ENCODE measurements at regions not wholly inside any gene's neighbourhood (a gene's known extent, or its start where the extent isn't known, plus 50 kb on each side); places are given as distances from the start of the nearest gene placed in this dataset.
"Not testable (repeated sequence)": the region's sequence is repeated elsewhere in the genome, so short reads cannot be mapped to it uniquely, and the experiment has no call there.

- no peak overlapping the region for H3K4me3 ChIP-seq (ENCODE audit: control insufficient read depth, low read depth, low read length)
- no peak for TF ChIP-seq CTCF (conservative IDR thresholded peaks at IDR 0.05; ENCODE audit: control insufficient read depth, insufficient read depth, low read depth, low read length)
- no peak for DNase-seq (ENCODE audit: low read depth)
Measured at GRCh38 chr7:14092331-14092730, 102.9 kb upstream of the ETV1 start.

GRCh38 chr7:14085901-14086300 lies 96.4 kb upstream of the ETV1 start:
- no peak overlapping the region for H3K4me3 ChIP-seq (ENCODE audit: control insufficient read depth, low read depth, low read length)
- no peak for TF ChIP-seq CTCF (conservative IDR thresholded peaks at IDR 0.05; ENCODE audit: control insufficient read depth, insufficient read depth, low read depth, low read length)
- peak; percentile 7 for DNase-seq (ENCODE audit: low read depth)

GRCh38 chr7:14083761-14084160 lies 94.3 kb upstream of the ETV1 start:
- TF ChIP-seq CTCF (conservative IDR thresholded peaks at IDR 0.05; ENCODE audit: control insufficient read depth, insufficient read depth, low read depth, low read length), result no peak
- H3K4me3 ChIP-seq (ENCODE audit: control insufficient read depth, low read depth, low read length), result no peak overlapping the region
- DNase-seq (ENCODE audit: low read depth), result no peak

- no peak for DNase-seq (ENCODE audit: low read depth)
- no peak for TF ChIP-seq CTCF (conservative IDR thresholded peaks at IDR 0.05; ENCODE audit: control insufficient read depth, insufficient read depth, low read depth, low read length)
- no peak overlapping the region for H3K4me3 ChIP-seq (ENCODE audit: control insufficient read depth, low read depth, low read length)
Measured at GRCh38 chr7:14073988-14074387, 84.5 kb upstream of the ETV1 start.

- no peak overlapping the region for H3K4me3 ChIP-seq (ENCODE audit: control insufficient read depth, low read depth, low read length)
- DNase-seq (ENCODE audit: low read depth), result no peak
- no peak for TF ChIP-seq CTCF (conservative IDR thresholded peaks at IDR 0.05; ENCODE audit: control insufficient read depth, insufficient read depth, low read depth, low read length)
Measured at GRCh38 chr7:14073543-14073942, 84.1 kb upstream of the ETV1 start.

GRCh38 chr7:14071045-14071444 lies 81.6 kb upstream of the ETV1 start:
- no peak overlapping the region for H3K4me3 ChIP-seq (ENCODE audit: control insufficient read depth, low read depth, low read length)
- no peak for DNase-seq (ENCODE audit: low read depth)
- TF ChIP-seq CTCF (conservative IDR thresholded peaks at IDR 0.05; ENCODE audit: control insufficient read depth, insufficient read depth, low read depth, low read length), result no peak

GRCh38 chr7:14069961-14070360 lies 80.5 kb upstream of the ETV1 start:
- TF ChIP-seq CTCF (conservative IDR thresholded peaks at IDR 0.05; ENCODE audit: control insufficient read depth, insufficient read depth, low read depth, low read length), result no peak
- no peak overlapping the region for H3K4me3 ChIP-seq (ENCODE audit: control insufficient read depth, low read depth, low read length)
- DNase-seq (ENCODE audit: low read depth), result no peak

- H3K4me3 ChIP-seq (ENCODE audit: control insufficient read depth, low read depth, low read length); DNase-seq (ENCODE audit: low read depth): not testable (repeated sequence)
Measured at GRCh38 chr7:14066783-14067182, 77.3 kb upstream of the ETV1 start.

Data from fibroblast of mammary gland (primary cell).